ENCODE measurements at regions not wholly inside any gene's neighbourhood (a gene's known extent, or its start where the extent isn't known, plus 50 kb on each side); places are given as distances from the start of the nearest gene placed in this dataset.

DNA sequence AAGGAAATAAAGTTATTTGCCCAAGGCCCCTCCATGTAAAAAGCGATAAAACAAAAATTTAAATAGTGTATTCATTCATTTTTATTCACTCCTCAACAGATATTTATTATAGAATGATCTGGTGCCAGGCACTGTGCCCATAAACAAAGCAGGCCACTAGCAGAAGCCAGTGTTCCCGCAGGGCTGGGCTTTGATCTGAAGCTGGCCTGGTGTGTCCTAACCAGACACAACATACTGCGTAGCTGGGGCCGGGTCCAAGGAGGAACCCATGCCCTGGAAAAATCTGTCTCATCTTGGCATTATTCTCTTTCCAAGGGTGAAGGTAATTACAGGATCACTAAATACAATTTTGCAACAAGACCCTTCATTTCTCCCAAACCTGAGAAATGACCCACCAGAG, 537.4 kb upstream of the CDH5 start:
- TF ChIP-seq, protein P1, sequence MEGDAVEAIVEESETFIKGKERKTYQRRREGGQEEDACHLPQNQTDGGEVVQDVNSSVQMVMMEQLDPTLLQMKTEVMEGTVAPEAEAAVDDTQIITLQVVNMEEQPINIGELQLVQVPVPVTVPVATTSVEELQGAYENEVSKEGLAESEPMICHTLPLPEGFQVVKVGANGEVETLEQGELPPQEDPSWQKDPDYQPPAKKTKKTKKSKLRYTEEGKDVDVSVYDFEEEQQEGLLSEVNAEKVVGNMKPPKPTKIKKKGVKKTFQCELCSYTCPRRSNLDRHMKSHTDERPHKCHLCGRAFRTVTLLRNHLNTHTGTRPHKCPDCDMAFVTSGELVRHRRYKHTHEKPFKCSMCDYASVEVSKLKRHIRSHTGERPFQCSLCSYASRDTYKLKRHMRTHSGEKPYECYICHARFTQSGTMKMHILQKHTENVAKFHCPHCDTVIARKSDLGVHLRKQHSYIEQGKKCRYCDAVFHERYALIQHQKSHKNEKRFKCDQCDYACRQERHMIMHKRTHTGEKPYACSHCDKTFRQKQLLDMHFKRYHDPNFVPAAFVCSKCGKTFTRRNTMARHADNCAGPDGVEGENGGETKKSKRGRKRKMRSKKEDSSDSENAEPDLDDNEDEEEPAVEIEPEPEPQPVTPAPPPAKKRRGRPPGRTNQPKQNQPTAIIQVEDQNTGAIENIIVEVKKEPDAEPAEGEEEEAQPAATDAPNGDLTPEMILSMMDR (conservative IDR thresholded peaks at IDR 0.05 in 1 of 2, IDR thresholded peaks at IDR 0.05 in 1 of 2; ENCODE audit: low read depth in 1 of 2, low read length in 2 of 2), result no peak
- TF ChIP-seq EZH2 (IDR thresholded peaks at IDR 0.05; ENCODE audit: low read length, missing control alignments), result no peak
